ENCODE measurements at regions not wholly inside any gene's neighbourhood (a gene's known extent, or its start where the extent isn't known, plus 50 kb on each side); places are given as distances from the start of the nearest gene placed in this dataset.

- no peak for ATAC-seq (ENCODE audit: insufficient number of reproducible peaks, low FRiP score, low read depth)
- TF ChIP-seq CTCF (IDR thresholded peaks at IDR 0.05): no peak
- no peaks in the 10 kb centered on the region for H3K36me3 ChIP-seq
Measured at GRCh38 chr1:67626090-67626860, 58.7 kb upstream of the GADD45A start.

GRCh38 chr1:67626861-67627235 lies 58.2 kb upstream of the GADD45A start:
- Histone ChIP-seq H3K27ac (no peak overlapping the region), H3K9me3 (no peaks in the 10 kb centered on the region), H3K36me3 (no peaks in the 10 kb centered on the region), H3K4me1 (ENCODE audit: control insufficient read depth in 1 of 2, low read depth in 2 of 2) (peaks cover 0 to 12% of the 10 kb centered on the region in 2 donors), H3K4me3 (no peak overlapping the region), H3K27me3 (replicated peaks; ENCODE audit: insufficient read depth) (no peaks in the 10 kb centered on the region)
- no peak for TF ChIP-seq CTCF (IDR thresholded peaks at IDR 0.05)
- DNase-seq (ENCODE audit: low spot score): no peak
- no peak for ATAC-seq (ENCODE audit: insufficient number of reproducible peaks, low FRiP score, low read depth)

More at GRCh38 chr1:67626090-67626860, 58.7 kb upstream of the GADD45A start:
- DNase-seq (ENCODE audit: low spot score): no peak
- Histone ChIP-seq H3K27ac (no peak overlapping the region), H3K9me3 (no peaks in the 10 kb centered on the region), H3K4me1 (ENCODE audit: control insufficient read depth in 1 of 2, low read depth in 2 of 2) (peaks cover 0 to 12% of the 10 kb centered on the region in 2 donors), H3K27me3 (replicated peaks; ENCODE audit: insufficient read depth) (no peaks in the 10 kb centered on the region), H3K4me3 (no peak overlapping the region)

- H3K27ac ChIP-seq: no peak overlapping the region
- H3K4me3 ChIP-seq: no peak overlapping the region
- H3K27me3 ChIP-seq (replicated peaks; ENCODE audit: insufficient read depth): no peaks in the 10 kb centered on the region
- peaks cover 0 to 12% of the 10 kb centered on the region in 2 donors for H3K4me1 ChIP-seq (ENCODE audit: control insufficient read depth in 1 of 2, low read depth in 2 of 2)
- no peak for TF ChIP-seq CTCF (IDR thresholded peaks at IDR 0.05)
- H3K9me3 ChIP-seq: no peaks in the 10 kb centered on the region
- ATAC-seq (ENCODE audit: insufficient number of reproducible peaks, low FRiP score, low read depth): no peak
- no peaks in the 10 kb centered on the region for H3K36me3 ChIP-seq
- DNase-seq (ENCODE audit: low spot score): no peak
Measured at GRCh38 chr1:67627336-67627735, 57.7 kb upstream of the GADD45A start.

- no peaks in the 10 kb centered on the region for H3K9me3 ChIP-seq
- no peak overlapping the region for H3K27ac ChIP-seq
- H3K4me3 ChIP-seq: no peak overlapping the region
- no peak for ATAC-seq (ENCODE audit: insufficient number of reproducible peaks, low FRiP score, low read depth)
- no peaks in the 10 kb centered on the region for H3K27me3 ChIP-seq (replicated peaks; ENCODE audit: insufficient read depth)
- H3K4me1 ChIP-seq (ENCODE audit: control insufficient read depth in 1 of 2, low read depth in 2 of 2): peaks cover 0 to 12% of the 10 kb centered on the region in 2 donors
- no peak for TF ChIP-seq CTCF (IDR thresholded peaks at IDR 0.05)
- DNase-seq (ENCODE audit: low spot score): no peak
- no peaks in the 10 kb centered on the region for H3K36me3 ChIP-seq
Measured at GRCh38 chr1:67627906-67628305, 57.1 kb upstream of the GADD45A start.

- peaks cover 0 to 12% of the 10 kb centered on the region in 2 donors for H3K4me1 ChIP-seq (ENCODE audit: control insufficient read depth in 1 of 2, low read depth in 2 of 2)
- DNase-seq (ENCODE audit: low spot score) (no peak), ATAC-seq (ENCODE audit: insufficient number of reproducible peaks, low FRiP score, low read depth) (no peak)
- no peaks in the 10 kb centered on the region for H3K36me3 ChIP-seq
- no peaks in the 10 kb centered on the region for H3K9me3 ChIP-seq
- H3K27me3 ChIP-seq (replicated peaks; ENCODE audit: insufficient read depth): no peaks in the 10 kb centered on the region
- H3K4me3 ChIP-seq: no peak overlapping the region
- H3K27ac ChIP-seq: no peak overlapping the region
- TF ChIP-seq CTCF (IDR thresholded peaks at IDR 0.05): no peak
Measured at GRCh38 chr1:67629370-67630075, 55.5 kb upstream of the GADD45A start.
